Liver (tissue), 3 donors: ENCODE measurements at regions not wholly inside any gene's neighbourhood (a gene's known extent, or its start where the extent isn't known, plus 50 kb on each side); places are given as distances from the start of the nearest gene placed in this dataset.

Experiments
- CTCF ChIP-seq: fragments of 150-350 bp; IDR thresholded peaks from 2 replicates; pipeline ENCODE4 v1.5.1; 2017; ENCODE audit warnings: improper control_type of control experiment, low read depth, low read length; ENCODE audit not compliant: missing input control
- FOXA1 ChIP-seq: IDR thresholded peaks from 2 replicates; pipeline ENCODE4 v1.6.1; 2016; ENCODE audit warnings: antibody characterized with exemption
- JUND ChIP-seq, 2 donors: IDR thresholded peaks; 2 replicates each; pipeline ENCODE4 v1.6.1; 2016; ENCODE audit warnings: antibody characterized with exemption in 2 of 2
- MAX ChIP-seq: IDR thresholded peaks from 2 replicates; pipeline ENCODE4 v1.6.1; 2016; ENCODE audit warnings: antibody characterized with exemption
- REST ChIP-seq: IDR thresholded peaks from 2 replicates; pipeline ENCODE4 v1.6.1; 2016; ENCODE audit warnings: antibody characterized with exemption, mild to moderate bottlenecking
- RXRA ChIP-seq, 2 donors: IDR thresholded peaks; 2 replicates each; pipeline ENCODE4 v1.6.1; 2017 to 2018; ENCODE audit warnings: antibody characterized with exemption in 2 of 2, mild to moderate bottlenecking in 1 of 2
- SP1 ChIP-seq: IDR thresholded peaks from 2 replicates; pipeline ENCODE4 v1.6.1; 2018; ENCODE audit warnings: antibody characterized with exemption, mild to moderate bottlenecking
- YY1 ChIP-seq: IDR thresholded peaks from 2 replicates; pipeline ENCODE4 v1.6.1; 2016; ENCODE audit warnings: antibody characterized with exemption, mild to moderate bottlenecking
- ZBTB33 ChIP-seq: IDR thresholded peaks from 2 replicates; pipeline ENCODE4 v1.6.1; 2016; ENCODE audit warnings: antibody characterized with exemption
- donor health status: healthy.
- donor health status: healthy.

GRCh38 chr12:94791933-94792332 lies 141.6 kb upstream of the TMCC3 start:
- TF ChIP-seq RXRA (IDR thresholded peaks at IDR 0.05), result no peak
- no peak for TF ChIP-seq CTCF
- TF ChIP-seq MAX, result no peak
- TF ChIP-seq SP1, result no peak
- TF ChIP-seq YY1, result no peak
- no peak for TF ChIP-seq FOXA1
- no peak for TF ChIP-seq REST
- TF ChIP-seq ZBTB33, result no peak
- TF ChIP-seq JUND (IDR thresholded peaks at IDR 0.05), result no peak
